Mucosa of descending colon (tissue), 3 donors: ENCODE measurements at regions not wholly inside any gene's neighbourhood (a gene's known extent, or its start where the extent isn't known, plus 50 kb on each side); places are given as distances from the start of the nearest gene placed in this dataset.

Experiments used
- ATAC-seq: fragments of 200-7000 bp; cut with Tn5 transposase; one replicate; pipeline ENCODE4 v1.9.1; 2020; ENCODE audit warnings: mild to moderate bottlenecking, moderate library complexity
- DNase-seq, 3 donors: peaks; one replicate each; pipeline ENCODE4 v3.0.0-alpha.2; 2020
- H3K36me3 ChIP-seq: fragments of 200-600 bp; one replicate; pipeline ENCODE4 v1.8.0; 2021; ENCODE audit warnings: low read depth, mild to moderate bottlenecking
- H3K4me1 ChIP-seq: fragments of 200-600 bp; one replicate; pipeline ENCODE4 v1.8.0; 2021; ENCODE audit warnings: low read depth, mild to moderate bottlenecking
- H3K4me3 ChIP-seq: fragments of 200-600 bp; one replicate; pipeline ENCODE4 v1.8.0; 2021; ENCODE audit warnings: mild to moderate bottlenecking
- H3K9me3 ChIP-seq: fragments of 200-600 bp; one replicate; pipeline ENCODE4 v1.8.0; 2021; ENCODE audit warnings: mild to moderate bottlenecking
- intact Hi-C, 2 donors: fragments of 100-400 bp; cut with DNase I in 1 of 2; cut with micrococcal nuclease in 1 of 2; formaldehyde crosslinking; loops; one replicate each; pipeline versions ENCODE4 v1.11.0 to v1.11.1; 2022; cut with DNase I, micrococcal nuclease
- TF ChIP-seq, protein P1 (sequence below): fragments of 200-600 bp; IDR thresholded peaks from one replicate; pipeline ENCODE4 v1.8.0; 2022; ENCODE audit warnings: antibody characterized with exemption, mild to moderate bottlenecking
- donor health status: DM: no; HTN: no; CAD: no; lungs with moderate emphysema.
- donor health status: DM: no; HTN: no; CAD: no.
- donor health status: DM: no; HTN: yes; CAD: no.

DNA sequence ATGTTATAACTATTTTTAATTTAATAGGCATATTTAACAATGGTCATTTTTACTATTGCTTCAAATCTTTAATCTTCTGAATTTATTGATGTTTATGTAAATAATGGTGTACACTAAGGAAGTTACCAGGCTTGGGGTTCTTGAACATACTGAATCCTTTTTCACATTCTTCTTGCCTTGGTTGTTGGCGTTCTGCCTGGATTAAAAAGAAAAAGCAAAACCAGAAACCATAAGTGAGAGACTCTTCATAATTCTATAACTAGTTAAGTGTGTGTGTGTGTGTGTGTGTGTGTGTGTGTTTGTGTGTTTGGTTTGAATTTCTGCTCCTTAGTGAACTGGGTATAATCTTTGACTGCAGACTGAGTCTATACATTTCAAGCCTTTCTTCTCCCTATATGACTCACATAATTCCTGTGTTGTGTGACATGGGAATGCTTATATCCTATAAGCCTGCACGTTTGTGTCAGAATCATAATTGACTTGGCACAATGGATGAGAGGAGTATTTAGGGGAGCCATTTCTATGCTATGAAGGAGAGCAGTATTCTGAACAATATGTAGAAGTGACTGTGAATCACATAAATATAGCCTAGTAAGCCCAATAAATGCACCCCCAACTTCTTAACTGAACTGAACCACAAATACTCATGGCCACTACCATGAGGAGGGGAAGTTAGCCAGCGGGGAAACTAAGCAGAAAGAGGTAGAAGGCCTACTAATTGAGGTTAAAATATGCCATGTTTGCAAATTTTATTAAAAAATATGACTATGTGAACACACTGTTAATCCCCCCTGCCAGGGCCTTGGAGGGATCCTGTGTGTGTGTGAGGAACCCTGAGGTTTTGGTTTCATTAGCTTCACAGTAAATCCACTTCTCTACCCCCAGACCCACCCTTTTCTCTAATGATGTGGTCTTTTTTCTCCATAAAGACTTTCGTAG lies 425.5 kb downstream of the BCKDHB start:
- H3K9me3 ChIP-seq = no peaks in the 10 kb centered on the region
- DNase-seq (no peak), ATAC-seq (no peak)
- H3K4me3 ChIP-seq = no peak overlapping the region
- intact Hi-C loops = no loop called here
- TF ChIP-seq, protein P1, sequence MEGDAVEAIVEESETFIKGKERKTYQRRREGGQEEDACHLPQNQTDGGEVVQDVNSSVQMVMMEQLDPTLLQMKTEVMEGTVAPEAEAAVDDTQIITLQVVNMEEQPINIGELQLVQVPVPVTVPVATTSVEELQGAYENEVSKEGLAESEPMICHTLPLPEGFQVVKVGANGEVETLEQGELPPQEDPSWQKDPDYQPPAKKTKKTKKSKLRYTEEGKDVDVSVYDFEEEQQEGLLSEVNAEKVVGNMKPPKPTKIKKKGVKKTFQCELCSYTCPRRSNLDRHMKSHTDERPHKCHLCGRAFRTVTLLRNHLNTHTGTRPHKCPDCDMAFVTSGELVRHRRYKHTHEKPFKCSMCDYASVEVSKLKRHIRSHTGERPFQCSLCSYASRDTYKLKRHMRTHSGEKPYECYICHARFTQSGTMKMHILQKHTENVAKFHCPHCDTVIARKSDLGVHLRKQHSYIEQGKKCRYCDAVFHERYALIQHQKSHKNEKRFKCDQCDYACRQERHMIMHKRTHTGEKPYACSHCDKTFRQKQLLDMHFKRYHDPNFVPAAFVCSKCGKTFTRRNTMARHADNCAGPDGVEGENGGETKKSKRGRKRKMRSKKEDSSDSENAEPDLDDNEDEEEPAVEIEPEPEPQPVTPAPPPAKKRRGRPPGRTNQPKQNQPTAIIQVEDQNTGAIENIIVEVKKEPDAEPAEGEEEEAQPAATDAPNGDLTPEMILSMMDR = no peak
- H3K4me1 ChIP-seq = peaks cover 4% of the 10 kb centered on the region
- no peaks in the 10 kb centered on the region for H3K36me3 ChIP-seq

- intact Hi-C loops = no loop called here
- DNase-seq = no peak
- Histone ChIP-seq H3K9me3 (no peaks in the 10 kb centered on the region), H3K4me1 (peaks cover 4% of the 10 kb centered on the region), H3K4me3 (no peak overlapping the region), H3K36me3 (no peaks in the 10 kb centered on the region)
- no peak for ATAC-seq
- TF ChIP-seq, protein P1 = no peak
Observed at GRCh38 chr6:80530103-80530502, 423.6 kb downstream of the BCKDHB start.

- H3K4me1 ChIP-seq = peaks cover 4% of the 10 kb centered on the region
- no peak for DNase-seq
- intact Hi-C loops = no loop called here
- peak; percentile 51 for ATAC-seq
- H3K9me3 ChIP-seq = no peaks in the 10 kb centered on the region
- H3K36me3 ChIP-seq = no peaks in the 10 kb centered on the region
- H3K4me3 ChIP-seq = no peak overlapping the region
- TF ChIP-seq, protein P1 = no peak
Observed at GRCh38 chr6:80528115-80528514, 421.6 kb downstream of the BCKDHB start.

DNA sequence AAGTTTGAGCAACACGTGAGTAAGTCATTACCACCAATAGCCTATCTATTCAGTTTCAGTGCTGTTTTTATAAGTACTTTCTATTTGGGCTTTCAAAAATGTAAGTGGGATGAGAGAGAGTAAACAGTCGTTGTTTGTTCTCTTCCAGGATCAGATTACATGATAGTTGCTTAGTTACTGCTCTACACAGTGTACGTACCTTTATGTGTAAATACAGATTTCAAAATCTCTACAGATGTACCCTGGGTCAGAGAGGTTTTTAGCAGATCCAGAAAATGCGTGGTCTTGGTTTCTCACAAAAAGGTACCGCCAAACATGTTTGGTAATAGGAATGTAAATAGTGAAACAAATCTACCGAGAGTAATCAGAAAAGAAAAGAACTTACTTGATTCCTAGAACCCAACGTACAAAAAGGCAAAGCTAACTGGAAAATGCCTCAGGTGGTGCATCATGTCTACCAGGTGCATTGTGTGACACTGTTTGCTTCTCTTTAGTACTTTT lies 421.1 kb downstream of the BCKDHB start:
- Histone ChIP-seq H3K36me3 (no peaks in the 10 kb centered on the region), H3K4me1 (peaks cover 4% of the 10 kb centered on the region), H3K9me3 (no peaks in the 10 kb centered on the region), H3K4me3 (no peak overlapping the region)
- ATAC-seq (peak; percentile 87), DNase-seq (no peak)
- intact Hi-C loops = no loop called here
- TF ChIP-seq, protein P1 = no peak

DNA sequence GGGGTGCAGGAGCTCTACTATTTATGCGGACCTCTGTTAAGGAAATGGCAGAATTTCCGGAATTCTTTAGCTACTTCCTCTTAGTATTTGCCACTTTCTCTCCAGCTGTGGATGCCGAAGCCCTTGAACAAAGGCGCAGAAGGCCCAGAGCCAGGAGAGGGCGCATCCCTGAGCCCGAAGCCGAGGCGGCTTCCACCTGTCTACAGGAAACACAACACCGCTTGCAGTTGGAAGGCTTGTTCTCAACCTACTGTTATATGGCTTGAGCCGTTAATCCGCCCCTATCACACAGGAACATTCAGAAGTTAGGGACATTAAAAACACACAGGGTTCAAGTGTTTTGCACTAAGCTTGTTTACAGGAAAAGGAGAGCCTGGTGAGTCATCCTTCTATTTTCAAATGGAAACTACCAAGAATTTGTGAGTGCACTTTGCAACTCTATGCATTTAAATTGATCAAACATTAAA lies 417.1 kb downstream of the BCKDHB start:
- intact Hi-C loops = no loop called here
- no peaks in the 10 kb centered on the region for H3K36me3 ChIP-seq
- DNase-seq = peak in 1 of 3 donors; percentile 41
- no peak for ATAC-seq
- H3K9me3 ChIP-seq = no peaks in the 10 kb centered on the region
- peaks cover 4% of the 10 kb centered on the region for H3K4me1 ChIP-seq
- no peak overlapping the region for H3K4me3 ChIP-seq
- TF ChIP-seq, protein P1 = no peak
